SK-N-SH (cell line): ENCODE measurements at regions not wholly inside any gene's neighbourhood (a gene's known extent, or its start where the extent isn't known, plus 50 kb on each side); places are given as distances from the start of the nearest gene placed in this dataset.

Source experiments
- CTCF ChIA-PET: fragments of 300-600, 350-600 bp; formaldehyde crosslinking; extraction: SDS; loops from one replicate; lab custom pipeline; 2021; lab: Yijun Ruan, JAX
- POLR2A ChIA-PET: fragments of 350-600 bp; sonication (Branson Sonifier 250); formaldehyde crosslinking; extraction: SDS; loops from one replicate; lab custom pipeline; 2020; ENCODE audit warnings: antibody characterized with exemption, inconsistent platforms; lab: Yijun Ruan, JAX
- DNase-seq: peaks from one replicate; pipeline ENCODE4 v3.0.0; 2012
- H2AFZ ChIP-seq: fragments of 200-600 bp; sonication (generic); 2 replicates; pipeline ENCODE4 v1.8.1; 2016; ENCODE audit warnings: antibody characterized with exemption, mild to moderate bottlenecking, low read depth
- H3F3A ChIP-seq: fragments of 200-600 bp; sonication (generic); replicated peaks from 2 replicates; pipeline ENCODE3; 2016; ENCODE audit warnings: antibody characterized with exemption, mild to moderate bottlenecking; ENCODE audit not compliant: insufficient read depth
- H3K27ac ChIP-seq, 2 experiments: fragments of 200-500 bp in 1 of 2; fragments of 200-600 bp in 1 of 2; sonication (Bioruptor generic) in 1 of 2; sonication (generic), shearing (Covaris generic) in 1 of 2; 2 replicates each; pipeline versions ENCODE4 v1.5.1 to v1.6.1; 2014 to 2016; ENCODE audit warnings: low read depth in 2 of 2, inconsistent platforms in 1 of 2, low read length in 1 of 2, mild to moderate bottlenecking in 1 of 2, mixed read lengths in 1 of 2
- H3K27me3 ChIP-seq: fragments of 200-600 bp; sonication (generic), shearing (Covaris generic); 2 replicates; pipeline ENCODE4 v1.6.1; 2016; ENCODE audit warnings: mixed run types; ENCODE audit not compliant: insufficient read depth
- H3K36me3 ChIP-seq, 2 experiments: fragments of 200-500 bp in 1 of 2; fragments of 200-600 bp in 1 of 2; sonication (Bioruptor generic) in 1 of 2; sonication (generic) in 1 of 2; replicated peaks in 1 of 2; 2 replicates each; pipeline versions ENCODE3 to v1.5.1; 2014 to 2016; ENCODE audit warnings: low read length in 1 of 2, mild to moderate bottlenecking in 1 of 2; ENCODE audit not compliant: insufficient read depth in 2 of 2, control insufficient read depth in 1 of 2
- H3K4me1 ChIP-seq, 2 experiments: fragments of 200-500 bp in 1 of 2; fragments of 200-600 bp in 1 of 2; sonication (Bioruptor generic) in 1 of 2; sonication (generic), shearing (Covaris generic) in 1 of 2; 2 replicates each; pipeline versions ENCODE4 v1.5.1 to v1.6.1; 2014 to 2016; ENCODE audit warnings: low read depth in 1 of 2, low read length in 1 of 2, mixed run types in 1 of 2; ENCODE audit not compliant: insufficient read depth in 2 of 2, control insufficient read depth in 1 of 2
- H3K4me2 ChIP-seq: fragments of 200-600 bp; sonication (generic), shearing (Covaris generic); 2 replicates; pipeline ENCODE4 v1.6.1; 2017; ENCODE audit warnings: mixed run types
- H3K4me3 ChIP-seq, 2 experiments: fragments of 200-500 bp in 1 of 2; fragments of 200-600 bp in 1 of 2; sonication (Bioruptor generic) in 1 of 2; sonication (generic), shearing (Covaris generic) in 1 of 2; 2 replicates each; pipeline versions ENCODE4 v1.5.1 to v1.8.1; 2014 to 2016; ENCODE audit warnings: low read depth in 2 of 2, inconsistent platforms in 1 of 2, low read length in 1 of 2, mild to moderate bottlenecking in 1 of 2, mixed read lengths in 1 of 2, moderate library complexity in 1 of 2
- H3K79me2 ChIP-seq: fragments of 200-600 bp; sonication (generic); 2 replicates; pipeline ENCODE4 v1.8.1; 2017; ENCODE audit warnings: mild to moderate bottlenecking; ENCODE audit not compliant: insufficient read depth
- H3K9ac ChIP-seq: fragments of 200-600 bp; sonication (generic); 2 replicates; pipeline ENCODE4 v1.6.1; 2017; ENCODE audit warnings: mixed run types
- H3K9me2 ChIP-seq: fragments of 200-600 bp; sonication (generic); 2 replicates; pipeline ENCODE4 v1.6.1; 2017; ENCODE audit warnings: mixed run types
- H3K9me3 ChIP-seq: fragments of 200-600 bp; sonication (generic); 2 replicates; pipeline ENCODE4 v1.6.1; 2017; ENCODE audit warnings: mixed run types, mild to moderate bottlenecking, moderate library complexity
- H4K20me1 ChIP-seq: fragments of 200-600 bp; sonication (generic); 2 replicates; pipeline ENCODE4 v1.6.1; 2017; ENCODE audit warnings: mild to moderate bottlenecking, mixed run types; ENCODE audit not compliant: insufficient read depth
- ELF1 ChIP-seq: IDR thresholded peaks from 2 replicates; pipeline ENCODE4 v1.4.0; 2012
- GABPA ChIP-seq: IDR thresholded peaks from 2 replicates; pipeline ENCODE4 v1.4.0; 2012; ENCODE audit warnings: low read depth, mild to moderate bottlenecking
- GATA2 ChIP-seq: sonication (generic); formaldehyde crosslinking; IDR thresholded peaks from 2 replicates; pipeline ENCODE4 v1.5.0; 2020; ENCODE audit warnings: mild to moderate bottlenecking, missing genetic modification reagents
- USF2 ChIP-seq: fragments of 150-350 bp; IDR thresholded peaks from 2 replicates; pipeline ENCODE4 v1.6.1; 2017; ENCODE audit warnings: antibody characterized with exemption, low read length, low read depth, borderline replicate concordance
- YY1 ChIP-seq: IDR thresholded peaks from 2 replicates; pipeline ENCODE4 v1.4.0; 2012; ENCODE audit warnings: low read depth, mild to moderate bottlenecking
- ZBTB33 ChIP-seq: IDR thresholded peaks from 2 replicates; pipeline ENCODE4 v1.4.0; 2012; ENCODE audit warnings: low read depth, borderline replicate concordance
- WGBS: methylation state at CpG from one replicate; pipeline ENCODE4 v1.1.6; 2017; ENCODE audit warnings: low lambda C conversion rate; 5-methylcytosine and 5-hydroxymethylcytosine counted together
- TF ChIP-seq, protein P1 (sequence below): fragments of 200-600 bp; sonication (generic); IDR thresholded peaks from 2 replicates; pipeline ENCODE4 v1.6.1; 2017; ENCODE audit warnings: antibody characterized with exemption, mild to moderate bottlenecking, moderate library complexity
- TF ChIP-seq, protein P2 (sequence below): IDR thresholded peaks from 2 replicates; pipeline ENCODE4 v1.6.1; 2012; ENCODE audit warnings: mild to moderate bottlenecking, low read depth, low read length, moderate library complexity

DNA sequence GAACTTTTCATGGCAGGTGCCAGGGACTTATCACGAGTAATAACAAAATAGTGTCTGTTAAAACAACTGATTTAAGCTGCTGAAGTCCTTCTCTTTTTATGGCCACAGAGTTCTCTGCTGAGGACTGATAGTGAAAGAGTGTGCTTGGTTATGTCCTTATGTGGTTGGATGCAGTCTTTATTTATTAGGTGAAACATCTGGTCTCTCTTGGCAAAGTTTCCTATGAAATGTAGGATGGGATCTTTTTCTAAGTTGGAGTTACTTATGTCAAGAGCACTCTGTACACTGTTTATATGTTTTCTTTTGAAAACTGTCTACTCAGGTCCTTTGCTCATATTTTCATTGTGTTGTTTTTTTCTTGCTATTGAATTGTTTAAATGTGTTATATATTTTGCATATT lies 1816.1 kb upstream of the C9orf72 start:
- no peak overlapping the region for H3K9ac ChIP-seq
- POLR2A ChIA-PET: no interaction called here
- no peak overlapping the region for H2AFZ ChIP-seq
- TF ChIP-seq ZBTB33: no peak
- TF ChIP-seq, protein P1, sequence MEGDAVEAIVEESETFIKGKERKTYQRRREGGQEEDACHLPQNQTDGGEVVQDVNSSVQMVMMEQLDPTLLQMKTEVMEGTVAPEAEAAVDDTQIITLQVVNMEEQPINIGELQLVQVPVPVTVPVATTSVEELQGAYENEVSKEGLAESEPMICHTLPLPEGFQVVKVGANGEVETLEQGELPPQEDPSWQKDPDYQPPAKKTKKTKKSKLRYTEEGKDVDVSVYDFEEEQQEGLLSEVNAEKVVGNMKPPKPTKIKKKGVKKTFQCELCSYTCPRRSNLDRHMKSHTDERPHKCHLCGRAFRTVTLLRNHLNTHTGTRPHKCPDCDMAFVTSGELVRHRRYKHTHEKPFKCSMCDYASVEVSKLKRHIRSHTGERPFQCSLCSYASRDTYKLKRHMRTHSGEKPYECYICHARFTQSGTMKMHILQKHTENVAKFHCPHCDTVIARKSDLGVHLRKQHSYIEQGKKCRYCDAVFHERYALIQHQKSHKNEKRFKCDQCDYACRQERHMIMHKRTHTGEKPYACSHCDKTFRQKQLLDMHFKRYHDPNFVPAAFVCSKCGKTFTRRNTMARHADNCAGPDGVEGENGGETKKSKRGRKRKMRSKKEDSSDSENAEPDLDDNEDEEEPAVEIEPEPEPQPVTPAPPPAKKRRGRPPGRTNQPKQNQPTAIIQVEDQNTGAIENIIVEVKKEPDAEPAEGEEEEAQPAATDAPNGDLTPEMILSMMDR: no peak
- no peak for TF ChIP-seq GABPA
- no peak for TF ChIP-seq USF2
- TF ChIP-seq, all 33 proteins: peak for 0
- no peaks in the 10 kb centered on the region for H3K36me3 ChIP-seq
- no peak overlapping the region for H3K27ac ChIP-seq
- no peaks in the 10 kb centered on the region for H3K4me1 ChIP-seq
- DNase-seq: no peak
- H3K9me2 ChIP-seq: no peaks in the 10 kb centered on the region
- CTCF ChIA-PET: interaction anchor here (0.9 kb wide), 1 partner anchor 33 kb away, joined by 3 read pairs; no protein-coding TSS in a partner anchor
- no peaks in the 10 kb centered on the region for H3K27me3 ChIP-seq
- no peak overlapping the region for H3K4me2 ChIP-seq
- H3K79me2 ChIP-seq: no peaks in the 10 kb centered on the region
- H4K20me1 ChIP-seq: no peaks in the 10 kb centered on the region
- no peak overlapping the region for H3K4me3 ChIP-seq
- no peaks in the 10 kb centered on the region for H3K9me3 ChIP-seq
- WGBS: 79% methylated on average over 1 of the region's 1 CpG
- H3F3A ChIP-seq: no peaks in the 10 kb centered on the region

- no peaks in the 10 kb centered on the region for H3F3A ChIP-seq
- POLR2A ChIA-PET: no interaction called here
Measured at GRCh38 chr9:29390859-29391258, 1817.6 kb upstream of the C9orf72 start.

More at GRCh38 chr9:29390859-29391258, 1817.6 kb upstream of the C9orf72 start:
- H3K4me2 ChIP-seq: no peak overlapping the region
- 75% methylated on average over 1 of the region's 1 CpG for whole genome bisulfite sequencing
- no peaks in the 10 kb centered on the region for H3K27me3 ChIP-seq
- H3K4me1 ChIP-seq: no peaks in the 10 kb centered on the region
- H4K20me1 ChIP-seq: no peaks in the 10 kb centered on the region
- H2AFZ ChIP-seq: no peak overlapping the region
- no peak overlapping the region for H3K27ac ChIP-seq
- no peak overlapping the region for H3K9ac ChIP-seq
- no peaks in the 10 kb centered on the region for H3K9me3 ChIP-seq
- no peaks in the 10 kb centered on the region for H3K9me2 ChIP-seq
- CTCF ChIA-PET: no interaction called here
- no peak overlapping the region for H3K4me3 ChIP-seq
- no peak for DNase-seq
- H3K36me3 ChIP-seq: no peaks in the 10 kb centered on the region
- H3K79me2 ChIP-seq: no peaks in the 10 kb centered on the region
- TF ChIP-seq, protein P2, sequence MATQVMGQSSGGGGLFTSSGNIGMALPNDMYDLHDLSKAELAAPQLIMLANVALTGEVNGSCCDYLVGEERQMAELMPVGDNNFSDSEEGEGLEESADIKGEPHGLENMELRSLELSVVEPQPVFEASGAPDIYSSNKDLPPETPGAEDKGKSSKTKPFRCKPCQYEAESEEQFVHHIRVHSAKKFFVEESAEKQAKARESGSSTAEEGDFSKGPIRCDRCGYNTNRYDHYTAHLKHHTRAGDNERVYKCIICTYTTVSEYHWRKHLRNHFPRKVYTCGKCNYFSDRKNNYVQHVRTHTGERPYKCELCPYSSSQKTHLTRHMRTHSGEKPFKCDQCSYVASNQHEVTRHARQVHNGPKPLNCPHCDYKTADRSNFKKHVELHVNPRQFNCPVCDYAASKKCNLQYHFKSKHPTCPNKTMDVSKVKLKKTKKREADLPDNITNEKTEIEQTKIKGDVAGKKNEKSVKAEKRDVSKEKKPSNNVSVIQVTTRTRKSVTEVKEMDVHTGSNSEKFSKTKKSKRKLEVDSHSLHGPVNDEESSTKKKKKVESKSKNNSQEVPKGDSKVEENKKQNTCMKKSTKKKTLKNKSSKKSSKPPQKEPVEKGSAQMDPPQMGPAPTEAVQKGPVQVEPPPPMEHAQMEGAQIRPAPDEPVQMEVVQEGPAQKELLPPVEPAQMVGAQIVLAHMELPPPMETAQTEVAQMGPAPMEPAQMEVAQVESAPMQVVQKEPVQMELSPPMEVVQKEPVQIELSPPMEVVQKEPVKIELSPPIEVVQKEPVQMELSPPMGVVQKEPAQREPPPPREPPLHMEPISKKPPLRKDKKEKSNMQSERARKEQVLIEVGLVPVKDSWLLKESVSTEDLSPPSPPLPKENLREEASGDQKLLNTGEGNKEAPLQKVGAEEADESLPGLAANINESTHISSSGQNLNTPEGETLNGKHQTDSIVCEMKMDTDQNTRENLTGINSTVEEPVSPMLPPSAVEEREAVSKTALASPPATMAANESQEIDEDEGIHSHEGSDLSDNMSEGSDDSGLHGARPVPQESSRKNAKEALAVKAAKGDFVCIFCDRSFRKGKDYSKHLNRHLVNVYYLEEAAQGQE: no peak
- TF ChIP-seq YY1: no peak
- TF ChIP-seq ELF1: no peak
- no peak for TF ChIP-seq GATA2 (CRISPR knock-in tag)
- TF ChIP-seq, all 33 proteins: peak for 0
